ENCODE measurements at regions not wholly inside any gene's neighbourhood (a gene's known extent, or its start where the extent isn't known, plus 50 kb on each side); places are given as distances from the start of the nearest gene placed in this dataset.

- TF ChIP-seq PBX3 (IDR thresholded peaks at IDR 0.05) (no peak), MAFK (IDR thresholded peaks at IDR 0.05; ENCODE audit: partially characterized antibody) (no peak)
These were observed 650.8 kb downstream of the SEMA5A start (continued) for GRCh38 chr5:8895062-8895461.

- no peak for FAIRE-seq
- Histone ChIP-seq H3K9me3 (no peaks in the 10 kb centered on the region), H3K27ac (no peak overlapping the region), H3K4me3 (no peak overlapping the region), H3K4me1 (no peaks in the 10 kb centered on the region), H3K4me2 (no peak overlapping the region)
- ATAC-seq = no peak
- DNase-seq (ENCODE audit: low read depth in 1 of 2, low spot score in 1 of 2) = no peak
- TF ChIP-seq CHD2 (IDR thresholded peaks at IDR 0.05; ENCODE audit: low read length, partially characterized antibody) (no peak), JUNB (IDR thresholded peaks at IDR 0.05) (no peak), NFE2L2 (conservative IDR thresholded peaks at IDR 0.05; ENCODE audit: low read length) (no peak), BCL3 (IDR thresholded peaks at IDR 0.05) (no peak), SREBF2 (IDR thresholded peaks at IDR 0.05) (no peak), NPAS2 (CRISPR knock-in tag; IDR thresholded peaks at IDR 0.05; ENCODE audit: borderline replicate concordance) (no peak), ZNF302 (CRISPR knock-in tag; IDR thresholded peaks at IDR 0.05) (no peak), MAZ (IDR thresholded peaks at IDR 0.05; ENCODE audit: borderline replicate concordance, low read depth, low read length) (no peak), MAX (IDR thresholded peaks at IDR 0.05) (no peak), RCOR1 (IDR thresholded peaks at IDR 0.05; ENCODE audit: low read depth, low read length) (no peak), HOXB13 (CRISPR knock-in tag; IDR thresholded peaks at IDR 0.05; ENCODE audit: low read depth) (no peak), EHMT2 (IDR thresholded peaks at IDR 0.05; ENCODE audit: low read depth) (no peak), HDAC2 (IDR thresholded peaks at IDR 0.05) (no peak), RFX5 (IDR thresholded peaks at IDR 0.05) (no peak)
- 3% methylated on average over 1 of the region's 1 CpG for WGBS (ENCODE audit: missing lambda C conversion rate)
- ChIA-PET POLR2A (no interaction called here), CTCF (no interaction called here)
These were observed 650.3 kb downstream of the SEMA5A start for GRCh38 chr5:8895599-8895998.

- H3K4me1 ChIP-seq = no peaks in the 10 kb centered on the region
- H3K9me3 ChIP-seq = no peaks in the 10 kb centered on the region
- 13% methylated on average over 5 of the region's 5 CpGs for WGBS (ENCODE audit: missing lambda C conversion rate)
- ChIA-PET POLR2A (no interaction called here), CTCF (no interaction called here)
- FAIRE-seq (no peak), DNase-seq (ENCODE audit: low read depth in 1 of 2, low spot score in 1 of 2) (no peak), ATAC-seq (no peak)
- H3K4me2 ChIP-seq = no peak overlapping the region
- no peak overlapping the region for H3K4me3 ChIP-seq
- H3K27ac ChIP-seq = no peak overlapping the region
- TF ChIP-seq NPAS2 (CRISPR knock-in tag; IDR thresholded peaks at IDR 0.05; ENCODE audit: borderline replicate concordance) (no peak), POLR2A (IDR thresholded peaks at IDR 0.05; ENCODE audit: low read length) (no peak), POLR2AphosphoS2 (conservative IDR thresholded peaks at IDR 0.05; ENCODE audit: low read length) (no peak), CHD4 (IDR thresholded peaks at IDR 0.05; ENCODE audit: borderline replicate concordance) (no peak), EHF (CRISPR knock-in tag; IDR thresholded peaks at IDR 0.05) (no peak), BCL3 (IDR thresholded peaks at IDR 0.05) (no peak), HEYL (CRISPR knock-in tag; IDR thresholded peaks at IDR 0.05) (no peak)
These were observed 648.6 kb downstream of the SEMA5A start for GRCh38 chr5:8897316-8897715.

GRCh38 chr5:8905021-8905420 is 640.9 kb downstream of the SEMA5A start:
- POLR2A ChIA-PET = no interaction called here
- CTCF ChIA-PET = no interaction called here
- WGBS (ENCODE audit: missing lambda C conversion rate) = 5% methylated on average over 2 of the region's 2 CpGs
- Histone ChIP-seq H3K4me3 (no peak overlapping the region), H3K4me1 (no peaks in the 10 kb centered on the region), H3K9me3 (no peaks in the 10 kb centered on the region), H3K4me2 (no peak overlapping the region), H3K27ac (no peak overlapping the region)
- no peak for ATAC-seq
- TF ChIP-seq PHF8 (IDR thresholded peaks at IDR 0.05; ENCODE audit: borderline replicate concordance, low read depth) (no peak), POLR2A (IDR thresholded peaks at IDR 0.05; ENCODE audit: low read length) (no peak), KDM1A (IDR thresholded peaks at IDR 0.05; ENCODE audit: low read depth) (no peak), ELK1 (IDR thresholded peaks at IDR 0.05; ENCODE audit: low read depth, low read length) (no peak), POLR2AphosphoS2 (conservative IDR thresholded peaks at IDR 0.05; ENCODE audit: low read length) (no peak), E2F6 (IDR thresholded peaks at IDR 0.05; ENCODE audit: borderline replicate concordance, low read depth) (no peak), RNF2 (IDR thresholded peaks at IDR 0.05; ENCODE audit: borderline replicate concordance, low read depth) (no peak), TFCP2L1 (CRISPR knock-in tag; IDR thresholded peaks at IDR 0.05) (no peak), MAFK (IDR thresholded peaks at IDR 0.05; ENCODE audit: partially characterized antibody) (no peak)
- no peak for FAIRE-seq
- no peak for DNase-seq (ENCODE audit: low read depth in 1 of 2, low spot score in 1 of 2)
